ENCODE measurements at regions not wholly inside any gene's neighbourhood (a gene's known extent, or its start where the extent isn't known, plus 50 kb on each side); places are given as distances from the start of the nearest gene placed in this dataset.

- H3K79me2 ChIP-seq (ENCODE audit: control insufficient read depth, insufficient read depth, low read length): no peaks in the 10 kb centered on the region
- no peaks in the 10 kb centered on the region for H3K36me3 ChIP-seq (ENCODE audit: control insufficient read depth in 2 of 2, extremely low read depth in 1 of 2, insufficient read depth in 2 of 2, low read length in 2 of 2)
- no peaks in the 10 kb centered on the region for H3K9me1 ChIP-seq (ENCODE audit: control insufficient read depth, extremely low read depth, insufficient read depth, low read length)
- H3K9me3 ChIP-seq (ENCODE audit: control insufficient read depth, low read depth, low read length): no peaks in the 10 kb centered on the region
- H3K27ac ChIP-seq (ENCODE audit: control insufficient read depth, insufficient read depth, low read length): no peak overlapping the region
- dilution Hi-C loops (cut with MboI; ENCODE audit: extremely low pct_ligation_motif_present, low sequenced_read_pairs): no loop called here
- H3K4me3 ChIP-seq (ENCODE audit: control insufficient read depth in 2 of 3, extremely low read depth in 1 of 3, insufficient read depth in 2 of 3, low read depth in 1 of 3, low read length in 3 of 3): no peak overlapping the region
- H2AFZ ChIP-seq (ENCODE audit: control insufficient read depth, low read length): no peak overlapping the region
- FAIRE-seq: no peak
- no peak overlapping the region for H3K9ac ChIP-seq (ENCODE audit: control insufficient read depth, extremely low read depth, insufficient read depth, low read length)
- TF ChIP-seq EZH2 (IDR thresholded peaks at IDR 0.05; ENCODE audit: low read length) (no peak), CTCF (optimal IDR thresholded peaks at IDR 0.05 in 1 of 3, IDR thresholded peaks at IDR 0.05 in 1 of 3, conservative IDR thresholded peaks at IDR 0.05 in 1 of 3; ENCODE audit: extremely low read depth in 1 of 3, insufficient read depth in 2 of 3, low read length in 3 of 3) (no peak)
- H3K27me3 ChIP-seq (ENCODE audit: control insufficient read depth, extremely low read depth, insufficient read depth, low read length): no peaks in the 10 kb centered on the region
- H3K4me2 ChIP-seq (ENCODE audit: control insufficient read depth, extremely low read depth, insufficient read depth, low read depth, low read length): no peak overlapping the region
- H4K20me1 ChIP-seq (ENCODE audit: control insufficient read depth, extremely low read depth, insufficient read depth, low read length): no peaks in the 10 kb centered on the region
- DNase-seq (ENCODE audit: low read depth, low spot score): no peak
- H3K4me1 ChIP-seq (ENCODE audit: control insufficient read depth, extremely low read depth, insufficient read depth, low read length): no peaks in the 10 kb centered on the region
Observed at GRCh38 chr2:183490489-183490888, 366.2 kb downstream of the NUP35 start.

DNA sequence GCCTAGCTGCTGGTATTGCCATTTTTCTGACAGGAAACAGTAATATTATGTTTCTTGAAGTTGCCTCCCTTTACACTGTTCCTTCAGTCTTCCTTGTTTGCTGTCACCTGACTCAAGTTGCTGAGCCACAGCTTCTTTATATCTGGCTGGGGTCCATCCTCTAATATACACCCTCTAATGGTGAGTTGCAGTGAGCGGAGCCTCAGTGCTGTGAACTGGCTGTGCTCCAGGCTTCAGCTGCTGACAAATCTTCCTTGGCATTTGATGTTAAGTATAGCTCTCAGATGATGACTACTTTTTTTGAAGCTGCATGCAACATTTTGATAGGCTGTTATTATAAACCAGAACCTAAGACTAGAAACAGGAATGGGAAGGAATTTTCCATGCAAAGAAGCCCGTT lies 366.7 kb downstream of the NUP35 start:
- H3K4me3 ChIP-seq (ENCODE audit: control insufficient read depth in 2 of 3, extremely low read depth in 1 of 3, insufficient read depth in 2 of 3, low read depth in 1 of 3, low read length in 3 of 3): no peak overlapping the region
- H3K9me3 ChIP-seq (ENCODE audit: control insufficient read depth, low read depth, low read length): no peaks in the 10 kb centered on the region
- H3K36me3 ChIP-seq (ENCODE audit: control insufficient read depth in 2 of 2, extremely low read depth in 1 of 2, insufficient read depth in 2 of 2, low read length in 2 of 2): no peaks in the 10 kb centered on the region
- H3K27ac ChIP-seq (ENCODE audit: control insufficient read depth, insufficient read depth, low read length): no peak overlapping the region
- dilution Hi-C loops (cut with MboI; ENCODE audit: extremely low pct_ligation_motif_present, low sequenced_read_pairs): no loop called here
- no peaks in the 10 kb centered on the region for H3K9me1 ChIP-seq (ENCODE audit: control insufficient read depth, extremely low read depth, insufficient read depth, low read length)
- H3K27me3 ChIP-seq (ENCODE audit: control insufficient read depth, extremely low read depth, insufficient read depth, low read length): no peaks in the 10 kb centered on the region
- DNase-seq (ENCODE audit: low read depth, low spot score) (no peak), FAIRE-seq (no peak)
- H3K4me1 ChIP-seq (ENCODE audit: control insufficient read depth, extremely low read depth, insufficient read depth, low read length): no peaks in the 10 kb centered on the region
- H4K20me1 ChIP-seq (ENCODE audit: control insufficient read depth, extremely low read depth, insufficient read depth, low read length): no peaks in the 10 kb centered on the region
- H3K9ac ChIP-seq (ENCODE audit: control insufficient read depth, extremely low read depth, insufficient read depth, low read length): no peak overlapping the region
- H3K79me2 ChIP-seq (ENCODE audit: control insufficient read depth, insufficient read depth, low read length): no peaks in the 10 kb centered on the region
- H3K4me2 ChIP-seq (ENCODE audit: control insufficient read depth, extremely low read depth, insufficient read depth, low read depth, low read length): no peak overlapping the region
- peak in 1 of 3 experiments; percentile 5 for TF ChIP-seq CTCF (optimal IDR thresholded peaks at IDR 0.05 in 1 of 3, IDR thresholded peaks at IDR 0.05 in 1 of 3, conservative IDR thresholded peaks at IDR 0.05 in 1 of 3; ENCODE audit: extremely low read depth in 1 of 3, insufficient read depth in 2 of 3, low read length in 3 of 3)
- no peak for TF ChIP-seq EZH2 (IDR thresholded peaks at IDR 0.05; ENCODE audit: low read length)
- no peak overlapping the region for H2AFZ ChIP-seq (ENCODE audit: control insufficient read depth, low read length)

Measured in keratinocyte (primary cell).